HG03108 (cell line): ENCODE measurements at regions not wholly inside any gene's neighbourhood (a gene's known extent, or its start where the extent isn't known, plus 50 kb on each side); places are given as distances from the start of the nearest gene placed in this dataset.
"Not testable (repeated sequence)": the region's sequence is repeated elsewhere in the genome, so short reads cannot be mapped to it uniquely, and the experiment has no call there.

ENCODE experiments used
- ATAC-seq: cut with Tn5 transposase; IDR thresholded peaks from one replicate; pipeline ENCODE4 v1.9.1; 2021; ENCODE audit warnings: moderate library complexity; ENCODE audit not compliant: unreplicated experiment

- no peak for ATAC-seq
Observed at GRCh38 chr5:57067597-57067924, 106.3 kb upstream of the GPBP1 start.

- no peak for ATAC-seq
Observed at GRCh38 chr5:57069115-57069835, 104.6 kb upstream of the GPBP1 start.

GRCh38 chr5:57072218-57072892 is 101.5 kb upstream of the GPBP1 start:
- ATAC-seq, result no peak

GRCh38 chr5:57082441-57083067 is 91.3 kb upstream of the GPBP1 start:
- ATAC-seq, result no peak

- no peak for ATAC-seq
Observed at GRCh38 chr5:57085306-57086081, 88.4 kb upstream of the GPBP1 start.

GRCh38 chr5:57087947-57088346 is 85.9 kb upstream of the GPBP1 start:
- not testable (repeated sequence) for ATAC-seq

GRCh38 chr5:57094753-57095683 is 78.8 kb upstream of the GPBP1 start:
- no peak for ATAC-seq

- no peak for ATAC-seq
Observed at GRCh38 chr5:57097526-57097925, 76.3 kb upstream of the GPBP1 start.

GRCh38 chr5:57102189-57102904 is 71.5 kb upstream of the GPBP1 start:
- no peak for ATAC-seq

- ATAC-seq, result no peak
Observed at GRCh38 chr5:57102905-57103255, 71.0 kb upstream of the GPBP1 start.

GRCh38 chr5:57103317-57103907 is 70.4 kb upstream of the GPBP1 start:
- no peak for ATAC-seq

GRCh38 chr5:57106661-57107060 is 67.2 kb upstream of the GPBP1 start:
- no peak for ATAC-seq

GRCh38 chr5:57111993-57112392 is 61.9 kb upstream of the GPBP1 start:
- no peak for ATAC-seq

GRCh38 chr5:57113481-57113880 is 60.4 kb upstream of the GPBP1 start:
- ATAC-seq, result no peak

- ATAC-seq, result no peak
Observed at GRCh38 chr5:57117596-57117995, 56.3 kb upstream of the GPBP1 start.

GRCh38 chr5:57119031-57119430 is 54.8 kb upstream of the GPBP1 start:
- ATAC-seq, result no peak

- ATAC-seq, result no peak
Observed at GRCh38 chr5:57124014-57124413, 49.8 kb upstream of the GPBP1 start.
